IPS DF 19.7 (cell line): ENCODE measurements at regions not wholly inside any gene's neighbourhood (a gene's known extent, or its start where the extent isn't known, plus 50 kb on each side); places are given as distances from the start of the nearest gene placed in this dataset.

Experiments
- DNase-seq: peaks from one replicate; pipeline ENCODE4 v3.0.0-alpha.2; 2013; ENCODE audit warnings: low read depth, low spot score

GRCh38 chr2:204177977-204178522 is 241.5 kb downstream of the ICOS start:
- DNase-seq, result peak; percentile 23

GRCh38 chr2:204180649-204181048 is 244.1 kb downstream of the ICOS start:
- DNase-seq, result no peak

- DNase-seq, result no peak
Observed at GRCh38 chr2:204183608-204184007, 247.0 kb downstream of the ICOS start.

- no peak for DNase-seq
Observed at GRCh38 chr2:204184226-204184625, 247.7 kb downstream of the ICOS start.

- no peak for DNase-seq
Observed at GRCh38 chr2:204187229-204188083, 250.9 kb downstream of the ICOS start.

GRCh38 chr2:204191574-204191973 is 255.0 kb downstream of the ICOS start:
- DNase-seq, result no peak

GRCh38 chr2:204195498-204195897 is 258.9 kb downstream of the ICOS start:
- DNase-seq, result no peak

- DNase-seq, result no peak
Observed at GRCh38 chr2:204197336-204198005, 260.9 kb downstream of the ICOS start.

GRCh38 chr2:204199357-204199756 is 262.8 kb downstream of the ICOS start:
- DNase-seq, result no peak

GRCh38 chr2:204201507-204201906 is 264.9 kb downstream of the ICOS start:
- DNase-seq, result no peak

GRCh38 chr2:204202253-204202652 is 265.7 kb downstream of the ICOS start:
- no peak for DNase-seq

GRCh38 chr2:204203704-204204103 is 267.1 kb downstream of the ICOS start:
- no peak for DNase-seq

GRCh38 chr2:204205082-204205481 is 268.5 kb downstream of the ICOS start:
- no peak for DNase-seq

GRCh38 chr2:204205538-204205937 is 269.0 kb downstream of the ICOS start:
- DNase-seq, result peak; percentile 74

- no peak for DNase-seq
Observed at GRCh38 chr2:204207866-204208265, 271.3 kb downstream of the ICOS start.

- DNase-seq, result no peak
Observed at GRCh38 chr2:204213588-204213987, 277.0 kb downstream of the ICOS start.

GRCh38 chr2:204218040-204218439 is 281.5 kb downstream of the ICOS start:
- DNase-seq, result no peak

GRCh38 chr2:204219196-204219595 is 282.6 kb downstream of the ICOS start:
- DNase-seq, result no peak

GRCh38 chr2:204220896-204221295 is 284.3 kb downstream of the ICOS start:
- no peak for DNase-seq

GRCh38 chr2:204223046-204223445 is 286.5 kb downstream of the ICOS start:
- no peak for DNase-seq

- no peak for DNase-seq
Observed at GRCh38 chr2:204223544-204223943, 287.0 kb downstream of the ICOS start.

GRCh38 chr2:204225671-204226073 is 289.1 kb downstream of the ICOS start:
- DNase-seq, result no peak
